Fibroblast of mammary gland (primary cell): ENCODE measurements at regions not wholly inside any gene's neighbourhood (a gene's known extent, or its start where the extent isn't known, plus 50 kb on each side); places are given as distances from the start of the nearest gene placed in this dataset.
"Not testable (repeated sequence)": the region's sequence is repeated elsewhere in the genome, so short reads cannot be mapped to it uniquely, and the experiment has no call there.

Source experiments
- DNase-seq: peaks from one replicate; pipeline ENCODE4 v3.0.0-alpha.2; 2010; ENCODE audit warnings: low read depth
- H3K4me3 ChIP-seq: 2 replicates; pipeline ENCODE4 v1.5.1; 2011; ENCODE audit warnings: low read depth, mild to moderate bottlenecking, low read length, moderate library complexity; ENCODE audit not compliant: control insufficient read depth
- CTCF ChIP-seq: conservative IDR thresholded peaks from 2 replicates; pipeline ENCODE4 v1.5.1; 2011; ENCODE audit warnings: low read depth, low read length, inconsistent platforms; ENCODE audit not compliant: control insufficient read depth, insufficient read depth

- no peak overlapping the region for H3K4me3 ChIP-seq
- TF ChIP-seq CTCF: no peak
- no peak for DNase-seq
Observed at GRCh38 chr6:169368200-169368599, 114.6 kb upstream of the THBS2 start.

GRCh38 chr6:169367507-169367906 lies 113.9 kb upstream of the THBS2 start:
- DNase-seq: no peak
- no peak overlapping the region for H3K4me3 ChIP-seq
- no peak for TF ChIP-seq CTCF

GRCh38 chr6:169366258-169366901 lies 112.7 kb upstream of the THBS2 start:
- TF ChIP-seq CTCF: no peak
- H3K4me3 ChIP-seq: no peak overlapping the region
- DNase-seq: no peak

- no peak overlapping the region for H3K4me3 ChIP-seq
- TF ChIP-seq CTCF: no peak
- no peak for DNase-seq
Observed at GRCh38 chr6:169365567-169366257, 112.1 kb upstream of the THBS2 start.

GRCh38 chr6:169363590-169363989 lies 109.9 kb upstream of the THBS2 start:
- no peak for TF ChIP-seq CTCF
- no peak overlapping the region for H3K4me3 ChIP-seq
- DNase-seq: peak; percentile 63

GRCh38 chr6:169362501-169363121 lies 109.0 kb upstream of the THBS2 start:
- DNase-seq: peak; percentile 18
- no peak overlapping the region for H3K4me3 ChIP-seq
- TF ChIP-seq CTCF: no peak

GRCh38 chr6:169355001-169355400 lies 101.4 kb upstream of the THBS2 start:
- not testable (repeated sequence) for DNase-seq, H3K4me3 ChIP-seq
